ENCODE measurements at regions not wholly inside any gene's neighbourhood (a gene's known extent, or its start where the extent isn't known, plus 50 kb on each side); places are given as distances from the start of the nearest gene placed in this dataset.
"Not testable (repeated sequence)": the region's sequence is repeated elsewhere in the genome, so short reads cannot be mapped to it uniquely, and the experiment has no call there.

DNA sequence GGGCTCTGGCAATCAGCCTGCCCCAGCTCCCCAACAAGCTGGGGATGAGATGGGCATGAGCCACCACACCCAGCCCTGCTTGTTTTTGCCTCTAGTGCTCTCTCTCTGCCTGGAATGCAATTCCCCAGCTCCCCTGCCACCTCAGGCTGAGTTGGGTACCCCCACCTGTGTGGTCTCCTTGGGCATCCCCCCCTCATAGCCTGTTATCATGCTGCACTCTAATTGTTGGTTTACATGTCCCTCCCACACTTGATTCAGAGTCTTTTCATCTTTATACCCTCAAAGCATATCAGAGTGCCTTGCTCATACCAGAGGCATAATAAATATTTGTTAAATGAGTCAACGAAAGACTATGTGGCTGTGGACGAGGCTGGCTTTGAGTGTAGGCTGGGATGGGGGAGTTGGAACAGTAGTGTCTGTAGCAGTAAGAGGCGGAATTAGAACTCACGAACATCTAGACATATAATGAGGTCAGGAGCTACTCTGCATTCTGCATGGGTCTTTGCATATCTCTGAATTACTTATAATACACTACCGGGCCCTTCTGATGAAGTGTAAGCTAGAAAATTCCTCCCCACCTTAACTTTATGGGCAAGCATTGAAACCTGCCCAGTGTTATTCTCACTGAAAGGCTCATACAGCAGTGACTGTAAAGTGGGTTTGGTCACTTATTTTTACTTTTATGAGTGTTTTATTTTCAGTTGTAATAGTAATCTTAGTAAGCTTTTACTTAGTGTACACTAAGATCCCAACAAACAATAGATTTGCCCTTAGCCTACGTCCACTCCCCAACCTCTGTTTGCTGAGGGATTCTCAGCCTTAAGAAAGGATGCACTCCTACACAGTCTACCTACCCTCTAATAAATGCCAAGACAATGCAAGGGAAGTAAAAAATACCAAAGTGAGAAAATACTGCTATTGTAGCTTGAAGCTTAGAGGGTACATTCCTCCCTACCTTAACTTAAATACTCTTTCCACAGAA is 58.7 kb downstream of the EDN1 start:
- H3K27ac ChIP-seq, result no peak overlapping the region
- no peak for DNase-seq
- H3K4me1 ChIP-seq, result no peaks in the 10 kb centered on the region
- no peaks in the 10 kb centered on the region for H3K27me3 ChIP-seq
- H3K4me3 ChIP-seq, result no peak overlapping the region
- no peaks in the 10 kb centered on the region for H3K9me3 ChIP-seq (replicated peaks)
- H3K36me3 ChIP-seq, result no peaks in the 10 kb centered on the region

DNA sequence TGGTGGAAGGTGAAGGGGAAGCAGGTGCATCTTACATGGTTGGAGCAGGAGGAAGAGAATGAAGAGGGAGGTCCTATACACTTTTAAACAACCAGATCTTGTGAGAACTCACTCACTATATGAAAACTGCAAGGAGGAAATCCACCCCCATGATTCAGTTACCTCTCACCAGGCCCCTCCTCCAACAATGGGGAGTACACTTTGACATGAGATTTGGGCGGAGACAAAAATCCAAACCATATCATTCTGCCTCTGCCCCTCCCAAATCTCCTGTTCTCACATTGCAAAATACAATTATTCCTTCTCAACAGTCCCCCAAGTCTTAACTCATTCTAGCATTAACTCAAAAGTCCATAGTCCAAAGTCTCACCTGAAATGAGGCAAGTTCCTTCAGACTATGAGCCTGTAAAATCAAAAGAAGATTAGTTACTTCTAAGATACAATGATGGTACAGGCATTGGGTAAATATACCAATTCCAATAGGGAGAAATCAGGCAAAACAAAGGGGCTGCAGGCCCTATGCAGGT is 60.5 kb downstream of the EDN1 start:
- Histone ChIP-seq H3K9me3 (replicated peaks) (no peaks in the 10 kb centered on the region), H3K27me3 (no peaks in the 10 kb centered on the region), H3K4me1 (no peaks in the 10 kb centered on the region), H3K36me3 (no peaks in the 10 kb centered on the region), H3K27ac (no peak overlapping the region), H3K4me3 (no peak overlapping the region)
- DNase-seq, result no peak

GRCh38 chr6:12351672-12352071 is 61.5 kb downstream of the EDN1 start:
- no peak for DNase-seq
- Histone ChIP-seq H3K27ac (no peak overlapping the region), H3K27me3 (no peaks in the 10 kb centered on the region), H3K4me3 (no peak overlapping the region), H3K9me3 (replicated peaks) (no peaks in the 10 kb centered on the region), H3K4me1 (no peaks in the 10 kb centered on the region), H3K36me3 (no peaks in the 10 kb centered on the region)

DNA sequence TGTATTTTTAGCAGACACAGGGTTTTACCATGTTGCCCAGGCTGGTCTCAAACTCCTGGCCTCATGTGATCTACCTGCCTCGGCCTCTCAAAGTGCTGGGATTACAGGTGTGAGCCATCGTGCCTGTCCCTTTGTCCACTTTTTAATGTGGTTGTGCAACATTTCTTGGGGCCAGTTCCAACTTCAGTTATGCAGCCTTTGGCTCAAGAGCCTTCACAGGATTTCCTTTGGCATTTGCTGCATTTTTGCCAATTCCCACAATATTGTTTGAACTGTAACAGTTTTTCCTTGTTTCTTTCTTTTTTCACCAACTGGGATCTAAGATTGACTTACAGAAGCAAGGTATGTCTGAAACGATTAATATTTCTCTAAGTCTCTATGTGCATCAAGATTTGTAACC is 63.6 kb downstream of the EDN1 start:
- Histone ChIP-seq H3K4me3 (no peak overlapping the region), H3K9me3 (replicated peaks) (no peaks in the 10 kb centered on the region), H3K27me3 (no peaks in the 10 kb centered on the region), H3K27ac (no peak overlapping the region), H3K4me1 (no peaks in the 10 kb centered on the region), H3K36me3 (no peaks in the 10 kb centered on the region)
- no peak for DNase-seq

DNA sequence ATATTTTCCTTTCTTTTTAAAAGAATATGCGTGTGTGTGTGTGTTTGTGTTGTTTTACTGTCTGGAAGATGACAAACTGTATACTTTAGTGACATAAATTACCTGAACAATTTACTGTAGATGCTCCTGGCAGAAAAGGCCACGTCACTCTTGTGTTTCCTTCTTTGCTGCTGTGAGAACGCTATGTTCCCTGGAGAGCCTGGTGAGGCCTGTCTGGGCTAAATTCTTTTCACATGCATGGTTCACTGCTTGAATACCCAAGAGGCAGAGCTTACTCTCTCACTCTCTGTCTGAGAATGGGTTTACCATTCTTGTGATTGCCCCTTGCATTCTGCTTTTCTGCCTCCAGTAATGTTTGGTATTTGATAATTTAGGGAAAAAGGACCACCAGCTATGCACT is 64.3 kb downstream of the EDN1 start:
- Histone ChIP-seq H3K27me3 (no peaks in the 10 kb centered on the region), H3K36me3 (no peaks in the 10 kb centered on the region), H3K9me3 (replicated peaks) (no peaks in the 10 kb centered on the region), H3K4me1 (no peaks in the 10 kb centered on the region), H3K27ac (no peak overlapping the region), H3K4me3 (no peak overlapping the region)
- DNase-seq, result no peak

DNA sequence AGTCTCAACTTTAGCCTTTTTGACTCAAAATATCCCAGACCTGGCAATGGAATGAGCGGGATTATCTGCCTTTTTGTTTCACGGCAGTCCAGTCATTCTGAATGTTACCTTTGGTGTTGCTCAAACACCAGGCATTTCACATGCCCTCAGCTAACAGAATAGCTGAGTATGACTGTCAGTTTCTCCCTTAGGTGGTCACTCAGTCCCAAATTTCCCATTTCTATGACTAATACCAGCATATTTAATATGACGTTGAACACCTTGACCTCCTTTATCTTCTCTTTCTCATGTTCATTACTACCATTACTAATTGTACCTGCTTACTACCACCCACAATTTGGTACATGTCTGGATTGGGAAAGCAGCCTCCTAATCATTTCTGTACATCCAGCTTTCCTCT is 65.2 kb downstream of the EDN1 start:
- H3K4me3 ChIP-seq, result no peak overlapping the region
- no peak overlapping the region for H3K27ac ChIP-seq
- H3K36me3 ChIP-seq, result no peaks in the 10 kb centered on the region
- H3K27me3 ChIP-seq, result no peaks in the 10 kb centered on the region
- no peaks in the 10 kb centered on the region for H3K4me1 ChIP-seq
- H3K9me3 ChIP-seq (replicated peaks), result no peaks in the 10 kb centered on the region
- no peak for DNase-seq

GRCh38 chr6:12356431-12356830 is 66.3 kb downstream of the EDN1 start:
- no peaks in the 10 kb centered on the region for H3K27me3 ChIP-seq
- no peaks in the 10 kb centered on the region for H3K4me1 ChIP-seq
- no peak overlapping the region for H3K27ac ChIP-seq
- no peak for DNase-seq
- no peaks in the 10 kb centered on the region for H3K36me3 ChIP-seq
- H3K4me3 ChIP-seq, result no peak overlapping the region
- H3K9me3 ChIP-seq (replicated peaks), result no peaks in the 10 kb centered on the region

GRCh38 chr6:12356983-12357972 is 67.1 kb downstream of the EDN1 start:
- Histone ChIP-seq H3K36me3 (no peaks in the 10 kb centered on the region), H3K4me1 (no peaks in the 10 kb centered on the region), H3K4me3 (no peak overlapping the region), H3K27ac (no peak overlapping the region), H3K27me3 (no peaks in the 10 kb centered on the region), H3K9me3 (replicated peaks) (no peaks in the 10 kb centered on the region)
- no peak for DNase-seq

DNA sequence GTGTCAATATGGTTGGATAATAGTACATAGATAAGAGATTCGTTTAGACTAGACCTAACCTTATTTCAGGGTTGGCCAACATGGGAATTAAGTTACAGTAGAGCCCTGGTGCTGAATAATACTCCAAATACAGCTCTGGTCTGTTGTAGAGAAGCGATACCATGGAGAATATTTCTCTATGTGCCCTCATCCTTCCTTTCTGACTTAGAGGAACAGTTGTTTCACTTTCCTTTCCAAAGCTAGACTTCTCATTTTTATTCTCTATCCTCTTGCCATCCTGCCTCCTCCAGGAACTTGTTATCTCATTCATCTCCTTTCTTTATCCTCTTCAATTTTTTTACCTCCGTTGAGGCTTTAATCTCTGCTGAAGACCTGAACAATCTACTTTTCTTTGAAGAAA is 68.9 kb downstream of the EDN1 start:
- H3K9me3 ChIP-seq (replicated peaks), result no peaks in the 10 kb centered on the region
- no peak for DNase-seq
- H3K27ac ChIP-seq, result no peak overlapping the region
- no peaks in the 10 kb centered on the region for H3K27me3 ChIP-seq
- H3K4me1 ChIP-seq, result no peaks in the 10 kb centered on the region
- no peaks in the 10 kb centered on the region for H3K36me3 ChIP-seq
- no peak overlapping the region for H3K4me3 ChIP-seq

DNA sequence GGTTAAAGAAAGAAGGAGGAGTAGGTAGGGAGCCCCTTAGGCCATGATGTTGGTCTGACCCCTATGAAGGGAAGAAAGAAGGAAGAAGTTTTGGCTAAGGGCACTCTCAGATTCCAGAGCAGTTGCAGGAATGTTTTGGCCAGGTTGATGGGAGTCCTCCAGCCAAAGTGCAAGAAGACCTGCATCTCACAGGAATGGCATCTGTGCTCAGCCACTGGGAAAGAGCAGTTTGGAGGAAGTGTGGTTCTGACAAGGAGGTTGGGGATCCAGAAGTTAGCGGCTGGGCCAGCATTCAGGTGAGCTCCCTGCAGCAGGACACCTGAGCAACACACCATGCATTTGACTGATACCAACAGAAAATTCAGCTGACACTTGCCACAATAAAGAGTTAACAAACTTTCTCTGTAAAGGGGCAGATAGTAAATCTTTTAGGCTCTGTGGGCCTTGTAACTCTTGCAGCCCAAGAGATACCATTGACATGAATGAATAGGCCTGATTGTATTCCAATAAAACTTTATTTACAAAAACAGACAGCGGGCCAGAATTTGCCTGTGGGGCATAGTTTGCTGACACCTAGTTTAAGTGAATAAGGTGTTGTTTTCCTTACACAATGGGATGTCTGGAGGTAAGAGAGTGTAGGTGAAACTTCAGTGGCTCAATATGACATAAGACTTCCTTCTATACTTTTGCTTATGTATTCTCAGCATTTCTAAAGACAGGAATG is 71.0 kb downstream of the EDN1 start:
- Histone ChIP-seq H3K9me3 (replicated peaks) (no peaks in the 10 kb centered on the region), H3K27me3 (no peaks in the 10 kb centered on the region), H3K36me3 (no peaks in the 10 kb centered on the region), H3K4me1 (no peaks in the 10 kb centered on the region), H3K4me3 (no peak overlapping the region), H3K27ac (no peak overlapping the region)
- no peak for DNase-seq

DNA sequence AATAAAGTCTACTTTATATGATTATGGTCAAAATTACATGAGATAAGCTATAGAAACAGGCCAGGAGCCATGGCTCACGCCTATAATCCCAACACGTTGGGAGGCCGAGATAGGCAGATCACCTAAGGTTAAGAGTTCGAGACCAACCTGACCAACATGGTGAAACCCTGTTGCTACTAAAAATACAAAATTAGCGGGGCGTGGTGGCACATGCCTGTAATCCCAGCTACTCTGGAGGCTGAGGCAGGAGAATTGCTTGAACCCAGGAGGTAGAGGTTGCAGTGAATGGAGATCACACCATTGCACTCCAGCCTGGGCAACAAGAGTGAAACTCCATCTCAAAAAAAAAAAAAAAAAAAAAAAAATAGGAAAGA is 73.1 kb downstream of the EDN1 start:
- H3K27me3 ChIP-seq; H3K4me1 ChIP-seq; H3K4me3 ChIP-seq; H3K9me3 ChIP-seq (replicated peaks); H3K36me3 ChIP-seq; H3K27ac ChIP-seq; DNase-seq: not testable (repeated sequence)

- no peak overlapping the region for H3K4me3 ChIP-seq
- no peaks in the 10 kb centered on the region for H3K9me3 ChIP-seq (replicated peaks)
- no peaks in the 10 kb centered on the region for H3K27me3 ChIP-seq
- no peak for DNase-seq
- no peak overlapping the region for H3K27ac ChIP-seq
- no peaks in the 10 kb centered on the region for H3K36me3 ChIP-seq
- no peaks in the 10 kb centered on the region for H3K4me1 ChIP-seq
Measured at GRCh38 chr6:12363651-12364381, 73.7 kb downstream of the EDN1 start.

- no peaks in the 10 kb centered on the region for H3K36me3 ChIP-seq
- no peak overlapping the region for H3K4me3 ChIP-seq
- no peak overlapping the region for H3K27ac ChIP-seq
- no peaks in the 10 kb centered on the region for H3K4me1 ChIP-seq
- DNase-seq, result no peak
- no peaks in the 10 kb centered on the region for H3K27me3 ChIP-seq
- H3K9me3 ChIP-seq (replicated peaks), result no peaks in the 10 kb centered on the region
Measured at GRCh38 chr6:12364621-12365020, 74.5 kb downstream of the EDN1 start.

DNA sequence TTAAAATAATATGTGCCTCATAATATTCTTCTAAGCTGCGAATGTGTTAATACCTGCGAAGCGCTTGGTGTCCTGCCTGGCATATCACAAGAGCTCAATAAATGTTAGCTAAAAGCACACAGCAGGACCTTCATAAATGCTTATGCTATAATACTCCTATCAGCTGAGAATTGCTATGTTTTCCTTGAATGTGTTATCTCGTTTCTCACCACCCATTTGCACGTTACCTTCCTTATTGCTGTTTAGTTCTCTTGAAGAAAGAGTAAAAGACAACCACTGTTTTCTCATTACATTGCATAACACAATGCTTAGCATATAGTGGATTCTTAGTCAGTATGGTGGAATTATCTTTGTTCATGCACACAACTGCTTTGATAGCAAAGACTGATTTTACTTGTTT is 76.6 kb downstream of the EDN1 start:
- Histone ChIP-seq H3K27ac (no peak overlapping the region), H3K4me1 (no peaks in the 10 kb centered on the region), H3K4me3 (no peak overlapping the region), H3K36me3 (no peaks in the 10 kb centered on the region), H3K27me3 (no peaks in the 10 kb centered on the region), H3K9me3 (replicated peaks) (no peaks in the 10 kb centered on the region)
- DNase-seq, result no peak

Data from SJCRH30 (cell line).